Right ventricle myocardium superior (tissue), 1 donor: ENCODE measurements at regions not wholly inside any gene's neighbourhood (a gene's known extent, or its start where the extent isn't known, plus 50 kb on each side); places are given as distances from the start of the nearest gene placed in this dataset.
"Not testable (repeated sequence)": the region's sequence is repeated elsewhere in the genome, so short reads cannot be mapped to it uniquely, and the experiment has no call there.

Experiments used
- ATAC-seq: fragments of 200-7000 bp; cut with Tn5 transposase; one replicate; pipeline ENCODE4 v1.9.1; 2020; ENCODE audit warnings: mild to moderate bottlenecking; ENCODE audit not compliant: poor library complexity
- DNase-seq: peaks from one replicate; pipeline ENCODE4 v3.0.0-alpha.2; 2020
- intact Hi-C: fragments of 100-400 bp; cut with DNase I; formaldehyde crosslinking; loops from one replicate; pipeline ENCODE4 v1.11.2; 2022
- donor health status: DM: no; HTN: yes; CAD: no; lungs with severe emphysema.

DNA sequence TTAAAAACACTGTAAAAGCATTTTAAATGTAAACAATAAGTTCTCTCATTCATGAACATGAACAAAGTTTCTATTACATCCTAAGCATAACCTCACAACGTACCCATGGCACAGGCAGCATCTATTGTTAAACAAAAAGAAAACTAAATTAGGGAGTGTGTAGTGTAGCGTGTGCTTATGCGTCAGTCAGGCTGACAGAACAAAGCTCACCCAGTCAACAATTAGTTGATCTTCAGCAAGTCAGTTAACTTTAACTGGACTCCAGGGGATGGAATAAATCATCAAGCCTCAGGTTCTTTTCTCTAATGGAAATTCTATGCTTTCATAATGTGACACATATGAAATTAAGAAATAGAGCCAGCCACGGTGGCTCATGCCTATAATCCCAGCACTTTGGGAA is 91.6 kb upstream of the ODAD2 start:
- no peak for DNase-seq
- intact Hi-C loops: no loop called here
- no peak for ATAC-seq

DNA sequence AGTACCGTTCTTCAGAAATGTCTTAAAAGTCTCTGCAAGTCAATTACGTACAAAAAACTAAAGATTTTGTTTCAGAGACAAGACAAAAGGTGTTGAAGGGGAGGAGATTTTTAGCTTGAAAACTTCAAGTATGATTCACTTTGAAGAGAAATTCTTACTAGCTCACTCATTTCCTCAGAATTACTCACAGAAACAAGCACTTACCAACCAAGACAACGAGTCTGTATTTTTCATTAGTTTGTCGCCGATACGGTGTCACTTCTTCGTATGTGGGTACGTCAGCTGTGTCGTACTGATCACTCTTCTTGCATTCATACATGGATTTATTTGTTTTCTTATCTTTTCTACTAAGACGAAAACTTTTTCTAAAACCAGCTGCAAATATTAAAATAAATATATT is 90.6 kb upstream of the ODAD2 start:
- DNase-seq (no peak), ATAC-seq (no peak)
- intact Hi-C loops: no loop called here

DNA sequence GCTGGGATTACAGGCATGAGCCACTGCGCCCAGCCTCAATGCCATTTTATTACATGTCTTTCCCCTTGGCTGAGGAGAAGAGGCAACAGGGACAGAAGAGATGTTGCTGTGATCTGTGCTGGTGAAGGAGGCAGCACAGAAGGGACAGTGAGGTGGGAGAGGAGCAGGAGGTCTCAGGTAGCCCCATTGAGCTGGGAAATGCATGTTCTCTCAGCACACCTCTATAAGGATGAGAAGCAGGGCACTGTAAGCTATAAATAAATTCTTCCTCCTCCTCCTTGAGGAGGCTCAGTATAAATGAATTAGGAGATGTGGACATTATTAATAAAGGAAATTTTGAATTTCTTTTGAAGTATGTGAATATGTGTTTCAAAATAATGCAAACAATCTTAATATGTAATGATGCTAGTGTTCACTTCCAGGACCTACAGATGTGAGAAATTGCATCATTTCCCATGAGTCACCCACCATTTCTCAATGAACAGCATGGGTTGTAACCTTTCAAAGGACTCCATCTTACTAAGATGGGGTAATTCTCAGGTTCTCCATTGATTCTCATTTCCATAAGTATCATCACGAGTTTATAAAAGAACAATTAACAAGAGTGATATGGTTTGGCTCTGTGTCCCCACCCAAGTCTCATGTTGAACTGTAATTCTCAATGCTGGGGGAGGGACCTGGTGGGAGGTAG is 88.9 kb upstream of the ODAD2 start:
- no peak for ATAC-seq
- no peak for DNase-seq
- intact Hi-C loops: no loop called here

DNA sequence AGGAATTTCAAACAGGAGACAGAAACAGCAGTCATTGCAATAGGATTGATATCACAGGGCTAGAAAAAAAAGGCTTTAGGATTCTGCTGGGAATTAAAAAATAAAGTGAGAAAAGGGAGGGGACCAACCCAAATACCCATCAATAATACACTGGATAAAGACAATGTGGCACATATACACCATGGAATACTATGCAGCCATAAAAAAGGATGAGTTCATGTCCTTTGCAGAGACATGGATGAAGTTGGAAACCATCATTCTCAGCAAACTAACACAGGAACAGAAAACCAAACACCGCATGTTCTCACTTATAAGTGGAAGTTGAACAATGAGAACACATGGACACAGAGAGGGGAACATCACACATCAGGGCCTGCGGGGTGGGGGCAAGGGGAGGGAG is 86.9 kb upstream of the ODAD2 start:
- intact Hi-C loops, ATAC-seq, DNase-seq: not testable (repeated sequence)

DNA sequence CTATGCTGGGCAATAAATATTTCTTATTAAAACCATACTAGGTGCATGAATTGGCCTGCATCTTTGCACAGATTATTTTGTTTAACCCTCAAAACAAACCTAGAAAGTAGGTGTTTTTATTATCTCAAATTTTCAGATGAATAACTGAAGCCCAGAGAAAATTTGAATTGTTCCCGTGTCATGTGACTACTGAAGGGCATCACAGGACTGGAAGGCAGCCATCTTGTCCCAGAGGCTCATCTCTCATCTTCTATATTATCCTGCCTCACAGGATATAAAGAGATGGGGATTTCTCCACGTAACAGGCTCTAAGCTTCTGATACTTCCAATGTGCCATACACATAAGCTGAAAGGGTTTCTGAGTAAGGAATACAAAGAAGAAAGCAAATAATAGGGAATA is 84.0 kb upstream of the ODAD2 start:
- intact Hi-C loops: no loop called here
- no peak for ATAC-seq
- no peak for DNase-seq

- intact Hi-C loops: no loop called here
- no peak for ATAC-seq
- DNase-seq: no peak
Measured at GRCh38 chr10:28082316-28082715, 83.4 kb upstream of the ODAD2 start.

DNA sequence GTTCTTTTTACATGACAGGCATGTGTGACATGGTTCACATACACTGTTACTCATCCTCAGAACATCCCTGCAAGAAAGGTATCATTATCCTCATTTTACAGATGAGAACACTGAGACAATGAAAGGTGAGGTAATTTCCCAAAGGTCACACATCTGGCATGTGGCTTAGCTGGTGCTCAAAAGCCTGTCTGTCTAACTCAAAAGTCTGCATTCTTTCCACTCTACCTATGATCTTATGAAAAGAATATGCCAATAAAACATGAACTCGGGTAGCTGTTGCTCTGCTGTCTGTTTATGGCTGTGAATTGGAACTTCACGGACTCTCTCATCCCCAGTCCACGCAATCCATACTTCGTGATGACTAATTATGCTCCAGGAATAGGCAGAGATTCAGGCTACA is 79.0 kb upstream of the ODAD2 start:
- ATAC-seq (no peak), DNase-seq (no peak)
- intact Hi-C loops: no loop called here

GRCh38 chr10:28075424-28075823 is 76.5 kb upstream of the ODAD2 start:
- DNase-seq (no peak), ATAC-seq (no peak)
- intact Hi-C loops: no loop called here

- ATAC-seq (no peak), DNase-seq (no peak)
- intact Hi-C loops: no loop called here
Measured at GRCh38 chr10:28072573-28072972, 73.7 kb upstream of the ODAD2 start.

DNA sequence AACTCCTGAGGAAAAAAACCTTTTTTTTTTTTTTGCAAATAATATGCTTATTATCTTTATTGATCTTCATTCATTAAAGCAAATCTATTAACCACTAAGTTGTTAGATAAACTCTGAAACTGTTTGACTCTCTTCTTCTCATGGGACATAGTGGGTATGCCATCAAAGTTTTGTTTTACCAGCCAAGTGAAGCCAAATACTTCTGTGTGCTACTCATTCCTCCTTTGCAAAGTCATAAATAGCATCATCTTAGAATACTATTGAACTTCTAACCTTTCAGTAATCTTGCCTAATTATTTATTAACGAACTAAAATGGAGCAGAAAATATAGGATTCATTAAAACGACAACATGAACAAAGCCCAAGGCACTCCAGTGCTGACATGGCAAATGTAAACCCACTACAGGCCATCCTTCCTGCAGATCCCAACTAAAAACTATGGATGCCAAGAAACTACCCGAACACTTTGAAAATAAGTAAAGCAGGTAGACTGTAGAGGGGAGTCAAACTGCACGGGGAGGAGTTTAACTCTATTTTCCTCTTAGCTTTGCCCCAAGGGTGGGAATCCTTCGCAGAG is 61.2 kb upstream of the ODAD2 start:
- DNase-seq: no peak
- no peak for ATAC-seq
- intact Hi-C loops: no loop called here

DNA sequence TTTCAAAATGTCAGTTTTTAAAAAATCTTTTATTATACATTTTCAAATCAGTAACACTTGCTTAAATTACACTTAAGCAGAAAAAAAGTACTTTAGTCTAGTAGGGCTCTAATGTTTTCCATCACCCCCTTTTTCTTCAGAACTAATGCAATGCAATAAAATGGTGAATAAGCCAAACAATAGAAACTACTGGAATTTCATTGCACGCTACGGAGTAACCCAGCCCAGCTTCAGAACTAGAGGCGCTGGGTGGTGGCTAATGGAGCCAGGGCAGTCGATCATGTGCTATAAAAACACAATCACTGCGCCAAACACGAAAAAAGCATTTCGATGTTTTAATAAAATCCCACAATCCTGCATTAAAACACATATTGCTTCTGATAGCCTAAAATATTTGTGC is 59.9 kb upstream of the ODAD2 start:
- ATAC-seq: no peak
- intact Hi-C loops: no loop called here
- no peak for DNase-seq

GRCh38 chr10:28054228-28054860 is 55.5 kb upstream of the ODAD2 start:
- ATAC-seq: no peak
- no peak for DNase-seq
- intact Hi-C loops: no loop called here

DNA sequence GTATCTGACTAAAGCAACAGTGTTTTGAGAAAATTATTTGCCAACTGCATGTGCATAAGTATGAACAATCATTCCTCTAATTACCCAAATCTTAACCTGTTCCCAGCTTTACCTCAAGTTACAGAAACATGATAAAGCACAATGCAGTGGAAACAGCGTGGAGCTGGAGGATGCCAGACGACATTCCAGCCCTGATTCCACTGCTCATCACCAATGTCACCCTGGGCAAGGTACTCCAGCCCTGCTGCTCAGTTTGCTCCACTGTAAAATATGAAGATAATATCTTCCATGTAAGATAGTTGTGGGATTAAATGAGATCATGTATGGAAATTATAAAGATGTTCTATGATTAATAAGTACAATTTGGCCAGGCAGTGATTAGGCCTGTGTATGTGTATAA is 50.4 kb upstream of the ODAD2 start:
- ATAC-seq: no peak
- intact Hi-C loops: no loop called here

More for the DNA sequence above, 50.4 kb upstream of the ODAD2 start:
- DNase-seq: no peak
